ENCODE measurements at regions not wholly inside any gene's neighbourhood (a gene's known extent, or its start where the extent isn't known, plus 50 kb on each side); places are given as distances from the start of the nearest gene placed in this dataset.

- no peak overlapping the region for H2AK5ac ChIP-seq (ENCODE audit: insufficient read length, low read length)
- no CpG with 5 or more reads among the region's 7 CpGs for WGBS (ENCODE audit: extremely low coverage, insufficient read length, low lambda C conversion rate)
- no peaks in the 10 kb centered on the region for H3K79me2 ChIP-seq (ENCODE audit: insufficient read depth, low read length)
- H2BK12ac ChIP-seq (ENCODE audit: insufficient read length, low read depth, low read length) = no peak overlapping the region
- no peak overlapping the region for H3K4me3 Mint-ChIP-seq
- H3K4me2 ChIP-seq (ENCODE audit: insufficient read depth, insufficient read length, low read length) = no peak overlapping the region
- peaks cover 8% of the 10 kb centered on the region for H3K27me3 Mint-ChIP-seq (ENCODE audit: low read depth)
- no peak overlapping the region for H3K4ac ChIP-seq (ENCODE audit: low read depth, low read length)
- no peaks in the 10 kb centered on the region for H4K20me1 ChIP-seq (ENCODE audit: control insufficient read depth, insufficient read depth, insufficient read length)
- no peak overlapping the region for H3K56ac ChIP-seq (ENCODE audit: insufficient read length, low read depth, low read length)
- no peaks in the 10 kb centered on the region for H3K9me3 ChIP-seq (ENCODE audit: control insufficient read depth, low read depth, low read length)
- no peak overlapping the region for H3K23ac ChIP-seq (ENCODE audit: insufficient read length, low read depth, low read length)
- TF ChIP-seq CTCF (conservative IDR thresholded peaks at IDR 0.05) = no peak
- H4K91ac ChIP-seq (ENCODE audit: insufficient read length, low read depth, low read length) = no peak overlapping the region
- no peak overlapping the region for H3K9ac ChIP-seq (ENCODE audit: extremely low read depth, insufficient read length, low read length)
- no peak overlapping the region for H2BK120ac ChIP-seq (ENCODE audit: low read depth, low read length, poor library complexity, severe bottlenecking)
- peaks cover 11 to 12% of the 10 kb centered on the region in 2 experiments; a peak in 3 of 5 replicates for H3K9me3 Mint-ChIP-seq
- no peaks in the 10 kb centered on the region; a peak in 1 of 7 replicates for H3K36me3 Mint-ChIP-seq (ENCODE audit: insufficient read depth in 1 of 3, low read depth in 3 of 3)
- H2BK20ac ChIP-seq (ENCODE audit: low read depth, low read length, poor library complexity, severe bottlenecking) = no peak overlapping the region
- H4K8ac ChIP-seq (replicated peaks; ENCODE audit: insufficient read length, low read depth, low read length) = no peak overlapping the region
- H3T11ph ChIP-seq (ENCODE audit: low read length) = no peak overlapping the region
- H3K27ac Mint-ChIP-seq = no peak overlapping the region
- H2AFZ ChIP-seq (ENCODE audit: low read length) = no peak overlapping the region
- H2BK5ac ChIP-seq (ENCODE audit: insufficient read length, low read length) = no peak overlapping the region
- no peak overlapping the region for H2BK15ac ChIP-seq (ENCODE audit: low read depth, low read length)
- DNase-seq = no peak
- peaks cover 6% of the 10 kb centered on the region; the same call in 1 of the 2 replicates for H3K4me1 ChIP-seq (ENCODE audit: insufficient read depth, low read length)
- H3K18ac ChIP-seq (ENCODE audit: insufficient read length, low read depth, low read length) = no peak overlapping the region
- H3K27ac ChIP-seq (ENCODE audit: insufficient read length, low read depth, low read length) = no peak overlapping the region
- no peaks in the 10 kb centered on the region for H3K27me3 ChIP-seq (ENCODE audit: insufficient read depth, low read length)
- H3K79me1 ChIP-seq (ENCODE audit: insufficient read depth, low read depth, low read length, poor library complexity, severe bottlenecking) = no peaks in the 10 kb centered on the region
- no peak overlapping the region for H3K14ac ChIP-seq (ENCODE audit: insufficient read depth, low read length)
- H3K4me1 Mint-ChIP-seq = peaks cover 19 to 28% of the 10 kb centered on the region in 2 experiments
- H4K5ac ChIP-seq (ENCODE audit: insufficient read length, low read depth, low read length) = no peak overlapping the region
- peaks cover 3% of the 10 kb centered on the region for H3K23me2 ChIP-seq (ENCODE audit: insufficient read length, low read depth, low read length, poor library complexity, severe bottlenecking)
Measured at GRCh38 chr3:13702286-13702685, 153.4 kb downstream of the FBLN2 start.

Measured in H9 (cell line).